C4-2B (cell line): ENCODE measurements at regions not wholly inside any gene's neighbourhood (a gene's known extent, or its start where the extent isn't known, plus 50 kb on each side); places are given as distances from the start of the nearest gene placed in this dataset.

ENCODE experiments used
- CTCF ChIP-seq: fragments of 450-650 bp; conservative IDR thresholded peaks from 2 replicates; pipeline ENCODE4 v1.5.1; 2017; ENCODE audit warnings: mild to moderate bottlenecking
- ZFX ChIP-seq: fragments of 450-650 bp; IDR thresholded peaks from 2 replicates; pipeline ENCODE4 v1.6.1; 2017

DNA sequence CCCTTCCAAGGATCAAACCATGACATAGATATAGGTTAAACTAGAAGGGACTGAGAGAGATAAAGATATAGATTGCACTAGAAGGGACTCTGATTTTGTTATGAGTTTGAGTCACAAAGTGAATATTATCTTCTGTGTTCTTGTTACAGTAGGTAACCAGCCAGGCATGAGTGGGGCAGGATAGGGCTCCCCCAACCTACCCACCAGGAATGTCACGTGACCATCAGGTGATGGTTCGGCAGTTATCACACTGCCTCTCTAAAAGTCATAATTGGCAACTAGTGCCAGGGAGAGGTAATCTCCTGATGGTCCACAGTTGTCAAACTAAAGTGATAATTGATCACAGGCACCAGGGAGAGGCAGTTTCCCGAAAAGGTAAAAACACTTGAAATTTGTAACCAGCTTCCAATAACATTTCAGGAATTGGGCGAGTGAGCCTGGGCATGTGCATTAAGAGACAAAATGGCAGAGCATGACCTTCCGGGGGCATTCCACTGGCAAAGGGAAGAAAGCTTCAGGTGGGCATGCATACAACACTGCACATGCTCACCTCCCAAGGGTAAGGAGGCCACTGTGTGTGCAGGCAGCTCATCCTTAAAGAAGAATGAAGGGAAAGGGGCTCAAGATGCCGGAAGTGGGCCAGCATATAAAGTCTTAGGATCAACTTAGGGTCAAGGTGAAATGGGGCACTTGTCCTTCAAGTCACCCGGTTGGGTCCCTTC is 533.6 kb upstream of the HTR2C start:
- no peak for TF ChIP-seq CTCF
- no peak for TF ChIP-seq ZFX
